ENCODE measurements at regions not wholly inside any gene's neighbourhood (a gene's known extent, or its start where the extent isn't known, plus 50 kb on each side); places are given as distances from the start of the nearest gene placed in this dataset.

DNA sequence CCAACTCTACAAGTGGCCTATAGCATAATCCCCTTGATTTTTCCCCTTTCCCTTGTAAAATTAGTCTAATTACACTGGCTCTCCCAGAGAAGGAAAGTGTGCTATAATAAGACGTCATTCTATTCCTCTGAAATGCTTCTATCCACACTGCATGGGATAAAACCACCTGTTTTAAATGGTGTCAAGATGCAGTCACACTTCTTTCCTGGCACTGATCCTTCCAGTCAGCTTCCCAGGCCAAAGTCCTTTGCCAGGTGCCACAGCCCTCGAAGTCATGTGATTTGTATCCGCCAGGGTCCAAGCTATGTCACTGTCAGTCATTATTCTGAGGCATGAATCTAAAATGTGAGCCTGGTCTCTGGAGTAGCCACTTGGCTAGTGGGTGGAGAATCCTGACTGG is 169.0 kb upstream of the KIAA1217 start:
- TF ChIP-seq CTCF (IDR thresholded peaks at IDR 0.05) (no peak), EP300 (IDR thresholded peaks at IDR 0.05) (no peak)

Data from tibial nerve (tissue), 4 donors.